GM12878 (cell line): ENCODE measurements at regions not wholly inside any gene's neighbourhood (a gene's known extent, or its start where the extent isn't known, plus 50 kb on each side); places are given as distances from the start of the nearest gene placed in this dataset.

Experiments used
- CTCF ChIP-seq, 3 experiments: IDR thresholded peaks in 2 of 3; conservative IDR thresholded peaks in 1 of 3; 2 replicates each; pipeline ENCODE4 v1.5.1; 2011; ENCODE audit warnings: low read depth in 3 of 3, low read length in 3 of 3, mild to moderate bottlenecking in 3 of 3, control low read depth in 2 of 3, moderate library complexity in 2 of 3, inconsistent platforms in 1 of 3, mixed read lengths in 1 of 3; ENCODE audit not compliant: control insufficient read depth in 2 of 3, insufficient read depth in 1 of 3; ENCODE audit errors: extremely low read depth in 1 of 3
- EZH2 ChIP-seq: IDR thresholded peaks from 2 replicates; pipeline ENCODE4 v1.6.1; 2012; ENCODE audit warnings: low read depth, mild to moderate bottlenecking, control low read depth, inconsistent platforms, low read length, borderline replicate concordance; ENCODE audit not compliant: control insufficient read depth
- JUNB ChIP-seq: IDR thresholded peaks from 2 replicates; pipeline ENCODE4 v1.6.1; 2016; ENCODE audit warnings: antibody characterized with exemption, mild to moderate bottlenecking

- no peak for TF ChIP-seq EZH2
- TF ChIP-seq CTCF (IDR thresholded peaks at IDR 0.05 in 2 of 3, conservative IDR thresholded peaks at IDR 0.05 in 1 of 3; ENCODE audit: control insufficient read depth in 2 of 3, extremely low read depth in 1 of 3, insufficient read depth in 1 of 3, low read depth in 3 of 3, low read length in 3 of 3) = no peak
- TF ChIP-seq JUNB = no peak
Observed at GRCh38 chr2:109721626-109722025, 72.5 kb upstream of the RGPD5 start.
